ENCODE measurements at regions not wholly inside any gene's neighbourhood (a gene's known extent, or its start where the extent isn't known, plus 50 kb on each side); places are given as distances from the start of the nearest gene placed in this dataset.

GRCh38 chr1:87928623-87929022 is 599.9 kb downstream of the LMO4 start:
- H3K4me1 ChIP-seq (ENCODE audit: control insufficient read depth in 4 of 4, insufficient read depth in 4 of 4, low read length in 3 of 4) = peaks cover 0 to 9% (median 2%) of the 10 kb centered on the region in 4 donors
- no peak overlapping the region for H3K4me3 ChIP-seq (ENCODE audit: low read depth in 1 of 3, low read length in 3 of 3)
- 25% methylated on average over 1 of the region's 1 CpG for WGBS
- H3K9ac ChIP-seq (ENCODE audit: low read depth in 1 of 2, low read length in 2 of 2) = no peak overlapping the region
- TF ChIP-seq EGR1 (IDR thresholded peaks at IDR 0.05; ENCODE audit: low read depth in 2 of 2) (no peak), FOXA1 (IDR thresholded peaks at IDR 0.05) (no peak), YY1 (IDR thresholded peaks at IDR 0.05) (peak; percentile 34), REST (IDR thresholded peaks at IDR 0.05) (peak; percentile 22), ATF3 (IDR thresholded peaks at IDR 0.05) (no peak), TAF1 (conservative IDR thresholded peaks at IDR 0.05) (no peak), ZBTB33 (IDR thresholded peaks at IDR 0.05) (peak; percentile 26), FOXA2 (IDR thresholded peaks at IDR 0.05) (no peak), HNF4G (IDR thresholded peaks at IDR 0.05) (peak; percentile 53), NR2F2 (IDR thresholded peaks at IDR 0.05) (peak; percentile 13), JUND (IDR thresholded peaks at IDR 0.05) (peak in 1 of 2 donors; percentile 76), GABPA (IDR thresholded peaks at IDR 0.05 in 1 of 2, conservative IDR thresholded peaks at IDR 0.05 in 1 of 2) (no peak), HNF4A (conservative IDR thresholded peaks at IDR 0.05) (peak; percentile 73 to 75), RAD21 (IDR thresholded peaks at IDR 0.05) (peak; percentile 44 to 47), SP1 (IDR thresholded peaks at IDR 0.05) (peak; percentile 59), RXRA (IDR thresholded peaks at IDR 0.05) (peak; percentile 70 to 74)
- TF ChIP-seq, protein P1, sequence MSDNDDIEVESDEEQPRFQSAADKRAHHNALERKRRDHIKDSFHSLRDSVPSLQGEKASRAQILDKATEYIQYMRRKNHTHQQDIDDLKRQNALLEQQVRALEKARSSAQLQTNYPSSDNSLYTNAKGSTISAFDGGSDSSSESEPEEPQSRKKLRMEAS (IDR thresholded peaks at IDR 0.05) = peak; percentile 70
- TF ChIP-seq, protein P2, sequence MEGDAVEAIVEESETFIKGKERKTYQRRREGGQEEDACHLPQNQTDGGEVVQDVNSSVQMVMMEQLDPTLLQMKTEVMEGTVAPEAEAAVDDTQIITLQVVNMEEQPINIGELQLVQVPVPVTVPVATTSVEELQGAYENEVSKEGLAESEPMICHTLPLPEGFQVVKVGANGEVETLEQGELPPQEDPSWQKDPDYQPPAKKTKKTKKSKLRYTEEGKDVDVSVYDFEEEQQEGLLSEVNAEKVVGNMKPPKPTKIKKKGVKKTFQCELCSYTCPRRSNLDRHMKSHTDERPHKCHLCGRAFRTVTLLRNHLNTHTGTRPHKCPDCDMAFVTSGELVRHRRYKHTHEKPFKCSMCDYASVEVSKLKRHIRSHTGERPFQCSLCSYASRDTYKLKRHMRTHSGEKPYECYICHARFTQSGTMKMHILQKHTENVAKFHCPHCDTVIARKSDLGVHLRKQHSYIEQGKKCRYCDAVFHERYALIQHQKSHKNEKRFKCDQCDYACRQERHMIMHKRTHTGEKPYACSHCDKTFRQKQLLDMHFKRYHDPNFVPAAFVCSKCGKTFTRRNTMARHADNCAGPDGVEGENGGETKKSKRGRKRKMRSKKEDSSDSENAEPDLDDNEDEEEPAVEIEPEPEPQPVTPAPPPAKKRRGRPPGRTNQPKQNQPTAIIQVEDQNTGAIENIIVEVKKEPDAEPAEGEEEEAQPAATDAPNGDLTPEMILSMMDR (IDR thresholded peaks at IDR 0.05; ENCODE audit: low read depth, low read length, missing input control) = no peak
- no peak for DNase-seq (ENCODE audit: low spot score)
- H3K27me3 ChIP-seq (ENCODE audit: control insufficient read depth in 4 of 4, insufficient read depth in 4 of 4, low read length in 3 of 4) = no peaks in the 10 kb centered on the region
- H3K27ac ChIP-seq (ENCODE audit: low read depth in 1 of 2, low read length in 2 of 2) = peak overlapping the region in 1 of 2 donors; percentile 12
- H3K9me3 ChIP-seq (ENCODE audit: control insufficient read depth in 4 of 4, low read length in 3 of 4) = no peaks in the 10 kb centered on the region
- no peaks in the 10 kb centered on the region for H3K36me3 ChIP-seq (ENCODE audit: control insufficient read depth in 4 of 4, insufficient read depth in 3 of 4, low read depth in 1 of 4, low read length in 3 of 4)
